GM12892 (cell line): ENCODE measurements at regions not wholly inside any gene's neighbourhood (a gene's known extent, or its start where the extent isn't known, plus 50 kb on each side); places are given as distances from the start of the nearest gene placed in this dataset.

Experiments used
- POLR2A ChIP-seq: IDR thresholded peaks from 2 replicates; pipeline ENCODE4 v1.6.1; 2011; ENCODE audit warnings: low read depth, low read length, control low read depth
- POLR2AphosphoS5 ChIP-seq: IDR thresholded peaks from 2 replicates; pipeline ENCODE4 v1.6.1; 2011; ENCODE audit warnings: low read depth, low read length, control low read depth

GRCh38 chr14:43687921-43688320, 819.2 kb downstream of the FSCB start:
- TF ChIP-seq POLR2A (no peak), POLR2AphosphoS5 (no peak)
